ENCODE measurements at regions not wholly inside any gene's neighbourhood (a gene's known extent, or its start where the extent isn't known, plus 50 kb on each side); places are given as distances from the start of the nearest gene placed in this dataset.

- no peaks in the 10 kb centered on the region for H3K9me3 ChIP-seq (ENCODE audit: control insufficient read depth in 1 of 2, low read length in 2 of 2)
- H3K4me3 Mint-ChIP-seq, result no peak overlapping the region
- no peak for DNase-seq
- H3K27me3 ChIP-seq (ENCODE audit: insufficient read depth, low read length), result no peaks in the 10 kb centered on the region
- no peaks in the 10 kb centered on the region for H3K4me1 ChIP-seq (ENCODE audit: insufficient read depth, low read length)
- H3K9me3 Mint-ChIP-seq, result no peaks in the 10 kb centered on the region
- CTCF ChIA-PET (ENCODE audit: partially characterized antibody), result no interaction called here
- no peak overlapping the region for H3K4me3 ChIP-seq (ENCODE audit: low read length in 2 of 2)
- H3K36me3 Mint-ChIP-seq, result no peaks in the 10 kb centered on the region
- POLR2A ChIA-PET (ENCODE audit: partially characterized antibody), result no interaction called here
- intact Hi-C loops (cut with micrococcal nuclease), result no loop called here
- no peaks in the 10 kb centered on the region for H3K36me3 ChIP-seq (ENCODE audit: insufficient read depth, low read length)
- H3K27me3 Mint-ChIP-seq, result peaks cover 7 to 11% of the 10 kb centered on the region in 2 donors
- H3K27ac Mint-ChIP-seq, result no peak overlapping the region
- no peaks in the 10 kb centered on the region for H3K4me1 Mint-ChIP-seq
- no peak overlapping the region for H3K27ac ChIP-seq (ENCODE audit: low read depth, low read length)
Measured at GRCh38 chr7:108627476-108628051, 57.9 kb downstream of the DNAJB9 start.

GRCh38 chr7:108628678-108629077 is 59.0 kb downstream of the DNAJB9 start:
- H3K36me3 Mint-ChIP-seq, result no peaks in the 10 kb centered on the region
- no peak overlapping the region for H3K4me3 Mint-ChIP-seq
- H3K4me1 Mint-ChIP-seq, result no peaks in the 10 kb centered on the region
- ChIA-PET CTCF (ENCODE audit: partially characterized antibody) (no interaction called here), POLR2A (ENCODE audit: partially characterized antibody) (no interaction called here)
- DNase-seq, result no peak
- peaks cover 7 to 8% of the 10 kb centered on the region in 2 donors for H3K27me3 Mint-ChIP-seq
- no peak overlapping the region for H3K27ac Mint-ChIP-seq
- Histone ChIP-seq H3K36me3 (ENCODE audit: insufficient read depth, low read length) (no peaks in the 10 kb centered on the region), H3K4me3 (ENCODE audit: low read length in 2 of 2) (no peak overlapping the region), H3K4me1 (ENCODE audit: insufficient read depth, low read length) (no peaks in the 10 kb centered on the region), H3K9me3 (ENCODE audit: control insufficient read depth in 1 of 2, low read length in 2 of 2) (no peaks in the 10 kb centered on the region), H3K27me3 (ENCODE audit: insufficient read depth, low read length) (no peaks in the 10 kb centered on the region), H3K27ac (ENCODE audit: low read depth, low read length) (no peak overlapping the region)
- intact Hi-C loops (cut with micrococcal nuclease), result no loop called here
- H3K9me3 Mint-ChIP-seq, result no peaks in the 10 kb centered on the region

- no peaks in the 10 kb centered on the region for H3K9me3 ChIP-seq (ENCODE audit: control insufficient read depth in 1 of 2, low read length in 2 of 2)
- Mint-ChIP-seq H3K36me3 (no peaks in the 10 kb centered on the region), H3K4me3 (no peak overlapping the region), H3K27me3 (peaks cover 4 to 7% of the 10 kb centered on the region in 2 donors), H3K4me1 (no peaks in the 10 kb centered on the region), H3K27ac (no peak overlapping the region), H3K9me3 (peaks cover 0 to 1% (median 0%) of the 10 kb centered on the region in 8 donors)
- no peaks in the 10 kb centered on the region for H3K27me3 ChIP-seq (ENCODE audit: insufficient read depth, low read length)
- H3K27ac ChIP-seq (ENCODE audit: low read depth, low read length), result no peak overlapping the region
- CTCF ChIA-PET (ENCODE audit: partially characterized antibody), result interaction anchor here (1.3 kb wide), 1 partner anchor 8 kb away, joined by 3 read pairs; no protein-coding TSS in a partner anchor
- no peaks in the 10 kb centered on the region for H3K4me1 ChIP-seq (ENCODE audit: insufficient read depth, low read length)
- intact Hi-C loops (cut with micrococcal nuclease), result no loop called here
- POLR2A ChIA-PET (ENCODE audit: partially characterized antibody), result no interaction called here
- no peak for DNase-seq
- H3K4me3 ChIP-seq (ENCODE audit: low read length in 2 of 2), result no peak overlapping the region
- no peaks in the 10 kb centered on the region for H3K36me3 ChIP-seq (ENCODE audit: insufficient read depth, low read length)
Measured at GRCh38 chr7:108629651-108630400, 60.2 kb downstream of the DNAJB9 start.

GRCh38 chr7:108634036-108634435 is 64.4 kb downstream of the DNAJB9 start:
- no peaks in the 10 kb centered on the region for H3K4me1 Mint-ChIP-seq
- ChIA-PET CTCF (ENCODE audit: partially characterized antibody) (interaction anchor here (1.2 kb wide), 1 partner anchor 9 kb away, joined by 4 read pairs; no protein-coding TSS in a partner anchor), POLR2A (ENCODE audit: partially characterized antibody) (no interaction called here)
- H3K27me3 Mint-ChIP-seq, result peaks cover 5 to 6% of the 10 kb centered on the region in 2 donors
- H3K36me3 ChIP-seq (ENCODE audit: insufficient read depth, low read length), result no peaks in the 10 kb centered on the region
- no peaks in the 10 kb centered on the region for H3K27me3 ChIP-seq (ENCODE audit: insufficient read depth, low read length)
- no peaks in the 10 kb centered on the region for H3K9me3 ChIP-seq (ENCODE audit: control insufficient read depth in 1 of 2, low read length in 2 of 2)
- no peaks in the 10 kb centered on the region for H3K4me1 ChIP-seq (ENCODE audit: insufficient read depth, low read length)
- H3K4me3 ChIP-seq (ENCODE audit: low read length in 2 of 2), result no peak overlapping the region
- no peaks in the 10 kb centered on the region for H3K36me3 Mint-ChIP-seq
- intact Hi-C loops (cut with micrococcal nuclease), result no loop called here
- H3K27ac Mint-ChIP-seq, result no peak overlapping the region
- H3K4me3 Mint-ChIP-seq, result no peak overlapping the region
- no peak for DNase-seq
- peaks cover 0 to 2% (median 0%) of the 10 kb centered on the region in 8 donors for H3K9me3 Mint-ChIP-seq
- no peak overlapping the region for H3K27ac ChIP-seq (ENCODE audit: low read depth, low read length)

- Histone ChIP-seq H3K4me1 (ENCODE audit: insufficient read depth, low read length) (no peaks in the 10 kb centered on the region), H3K27me3 (ENCODE audit: insufficient read depth, low read length) (no peaks in the 10 kb centered on the region), H3K9me3 (ENCODE audit: control insufficient read depth in 1 of 2, low read length in 2 of 2) (no peaks in the 10 kb centered on the region), H3K36me3 (ENCODE audit: insufficient read depth, low read length) (no peaks in the 10 kb centered on the region), H3K4me3 (ENCODE audit: low read length in 2 of 2) (no peak overlapping the region), H3K27ac (ENCODE audit: low read depth, low read length) (no peak overlapping the region)
- no peak overlapping the region for H3K4me3 Mint-ChIP-seq
- H3K36me3 Mint-ChIP-seq, result no peaks in the 10 kb centered on the region
- no peak overlapping the region for H3K27ac Mint-ChIP-seq
- H3K27me3 Mint-ChIP-seq, result peaks cover 5 to 9% of the 10 kb centered on the region in 2 donors
- CTCF ChIA-PET (ENCODE audit: partially characterized antibody), result interaction anchor here (1.2 kb wide), 1 partner anchor 9 kb away, joined by 4 read pairs; no protein-coding TSS in a partner anchor
- intact Hi-C loops (cut with micrococcal nuclease), result no loop called here
- DNase-seq, result no peak
- POLR2A ChIA-PET (ENCODE audit: partially characterized antibody), result no interaction called here
- no peaks in the 10 kb centered on the region for H3K4me1 Mint-ChIP-seq
- H3K9me3 Mint-ChIP-seq, result peaks cover 0 to 2% (median 0%) of the 10 kb centered on the region in 8 donors
Measured at GRCh38 chr7:108634535-108634934, 64.9 kb downstream of the DNAJB9 start.

- H3K27ac ChIP-seq (ENCODE audit: low read depth, low read length), result no peak overlapping the region
- H3K4me1 ChIP-seq (ENCODE audit: insufficient read depth, low read length), result no peaks in the 10 kb centered on the region
- no peaks in the 10 kb centered on the region for H3K9me3 ChIP-seq (ENCODE audit: control insufficient read depth in 1 of 2, low read length in 2 of 2)
- no peak overlapping the region for H3K4me3 ChIP-seq (ENCODE audit: low read length in 2 of 2)
- intact Hi-C loops (cut with micrococcal nuclease), result no loop called here
- Mint-ChIP-seq H3K4me3 (no peak overlapping the region), H3K9me3 (peaks cover 0 to 2% (median 0%) of the 10 kb centered on the region in 8 donors), H3K36me3 (no peaks in the 10 kb centered on the region), H3K27me3 (peaks cover 4 to 6% of the 10 kb centered on the region in 2 donors), H3K27ac (no peak overlapping the region), H3K4me1 (no peaks in the 10 kb centered on the region)
- no peaks in the 10 kb centered on the region for H3K36me3 ChIP-seq (ENCODE audit: insufficient read depth, low read length)
- ChIA-PET CTCF (ENCODE audit: partially characterized antibody) (interaction anchor here (0.9 kb wide), 1 partner anchor 15 kb away, joined by 3 read pairs; no protein-coding TSS in a partner anchor), POLR2A (ENCODE audit: partially characterized antibody) (no interaction called here)
- H3K27me3 ChIP-seq (ENCODE audit: insufficient read depth, low read length), result no peaks in the 10 kb centered on the region
- no peak for DNase-seq
Measured at GRCh38 chr7:108637049-108637621, 67.5 kb downstream of the DNAJB9 start.

- ChIA-PET CTCF (ENCODE audit: partially characterized antibody) (no interaction called here), POLR2A (ENCODE audit: partially characterized antibody) (no interaction called here)
- H3K4me1 ChIP-seq (ENCODE audit: insufficient read depth, low read length), result no peaks in the 10 kb centered on the region
- Mint-ChIP-seq H3K4me1 (no peaks in the 10 kb centered on the region), H3K36me3 (no peaks in the 10 kb centered on the region), H3K4me3 (no peak overlapping the region), H3K9me3 (no peaks in the 10 kb centered on the region), H3K27ac (no peak overlapping the region), H3K27me3 (peaks cover 7 to 9% of the 10 kb centered on the region in 2 donors)
- H3K9me3 ChIP-seq (ENCODE audit: control insufficient read depth in 1 of 2, low read length in 2 of 2), result no peaks in the 10 kb centered on the region
- intact Hi-C loops (cut with micrococcal nuclease), result no loop called here
- no peak overlapping the region for H3K27ac ChIP-seq (ENCODE audit: low read depth, low read length)
- H3K36me3 ChIP-seq (ENCODE audit: insufficient read depth, low read length), result no peaks in the 10 kb centered on the region
- H3K27me3 ChIP-seq (ENCODE audit: insufficient read depth, low read length), result no peaks in the 10 kb centered on the region
- H3K4me3 ChIP-seq (ENCODE audit: low read length in 2 of 2), result no peak overlapping the region
- DNase-seq, result no peak
Measured at GRCh38 chr7:108642126-108642525, 72.5 kb downstream of the DNAJB9 start.
